Ishikawa (cell line): ENCODE measurements at regions not wholly inside any gene's neighbourhood (a gene's known extent, or its start where the extent isn't known, plus 50 kb on each side); places are given as distances from the start of the nearest gene placed in this dataset.

Experiments
- CEBPB ChIP-seq: IDR thresholded peaks from 2 replicates; pipeline ENCODE4 v1.6.1; 2012
- CREB1 ChIP-seq: IDR thresholded peaks from 2 replicates; pipeline ENCODE4 v1.6.1; 2012; ENCODE audit warnings: low read depth
- EGR1 ChIP-seq: IDR thresholded peaks from 2 replicates; pipeline ENCODE4 v1.6.1; 2012
- EP300 ChIP-seq: IDR thresholded peaks from 2 replicates; pipeline ENCODE4 v1.6.1; 2012; ENCODE audit warnings: borderline replicate concordance
- FOXM1 ChIP-seq: IDR thresholded peaks from 2 replicates; pipeline ENCODE4 v1.6.1; 2012; ENCODE audit warnings: low read depth, borderline replicate concordance
- MAX ChIP-seq: IDR thresholded peaks from 2 replicates; pipeline ENCODE4 v1.6.1; 2012
- NFIC ChIP-seq: IDR thresholded peaks from 2 replicates; pipeline ENCODE4 v1.6.1; 2012
- RAD21 ChIP-seq: IDR thresholded peaks from 2 replicates; pipeline ENCODE4 v1.6.1; 2012; ENCODE audit warnings: low read depth
- REST ChIP-seq: IDR thresholded peaks from 2 replicates; pipeline ENCODE4 v1.6.1; 2012; ENCODE audit warnings: low read depth, mild to moderate bottlenecking
- TAF1 ChIP-seq: IDR thresholded peaks from 2 replicates; pipeline ENCODE4 v1.6.1; 2012; ENCODE audit warnings: low read depth, mild to moderate bottlenecking
- TCF12 ChIP-seq: IDR thresholded peaks from 2 replicates; pipeline ENCODE4 v1.6.1; 2012; ENCODE audit warnings: low read depth
- TEAD4 ChIP-seq: IDR thresholded peaks from 2 replicates; pipeline ENCODE4 v1.6.1; 2012
- USF1 ChIP-seq: IDR thresholded peaks from 2 replicates; pipeline ENCODE4 v1.6.1; 2012
- YY1 ChIP-seq: IDR thresholded peaks from 2 replicates; pipeline ENCODE4 v1.6.1; 2012; ENCODE audit warnings: low read depth
- ZBTB7A ChIP-seq: IDR thresholded peaks from 2 replicates; pipeline ENCODE4 v1.6.1; 2012; ENCODE audit warnings: low read depth

- TF ChIP-seq RAD21 (no peak), ZBTB7A (no peak), EP300 (no peak), TCF12 (no peak), YY1 (no peak), TEAD4 (no peak), FOXM1 (no peak), MAX (no peak), TAF1 (no peak), CEBPB (no peak), NFIC (no peak), CREB1 (no peak), EGR1 (no peak), REST (no peak), USF1 (no peak)
Measured at GRCh38 chr3:115380883-115381572, 233.9 kb upstream of the ZBTB20 start.

GRCh38 chr3:115381573-115381912 is 234.5 kb upstream of the ZBTB20 start:
- TF ChIP-seq RAD21 (no peak), EGR1 (no peak)

GRCh38 chr3:115381931-115382330 is 234.8 kb upstream of the ZBTB20 start:
- TF ChIP-seq NFIC = no peak
- TF ChIP-seq TCF12 = no peak
- no peak for TF ChIP-seq CEBPB
- no peak for TF ChIP-seq EGR1
- no peak for TF ChIP-seq CREB1
- TF ChIP-seq TEAD4 = no peak

GRCh38 chr3:115384381-115384780 is 237.3 kb upstream of the ZBTB20 start:
- TF ChIP-seq EGR1 (no peak), YY1 (no peak), NFIC (no peak), ZBTB7A (no peak), CEBPB (no peak), USF1 (no peak), CREB1 (no peak), REST (no peak), RAD21 (no peak), MAX (no peak), FOXM1 (no peak), TAF1 (no peak)

GRCh38 chr3:115385774-115386730 is 237.3 kb upstream of the GAP43 start:
- TF ChIP-seq RAD21 (no peak), ZBTB7A (no peak), YY1 (no peak), USF1 (no peak), FOXM1 (no peak), CEBPB (no peak), EP300 (no peak), MAX (no peak), TEAD4 (no peak), NFIC (no peak), CREB1 (no peak), REST (no peak), TCF12 (no peak), TAF1 (no peak), EGR1 (no peak)
